ENCODE measurements at regions not wholly inside any gene's neighbourhood (a gene's known extent, or its start where the extent isn't known, plus 50 kb on each side); places are given as distances from the start of the nearest gene placed in this dataset.

GRCh38 chr13:76644906-76645305 is 241.3 kb downstream of the KCTD12 start:
- no peak for TF ChIP-seq CTCF (IDR thresholded peaks at IDR 0.05)
- no peak for TF ChIP-seq POLR2A (IDR thresholded peaks at IDR 0.05)
- TF ChIP-seq EP300 (IDR thresholded peaks at IDR 0.05): no peak

Measured in tibial nerve (tissue), 4 donors.